ENCODE measurements at regions not wholly inside any gene's neighbourhood (a gene's known extent, or its start where the extent isn't known, plus 50 kb on each side); places are given as distances from the start of the nearest gene placed in this dataset.

DNA sequence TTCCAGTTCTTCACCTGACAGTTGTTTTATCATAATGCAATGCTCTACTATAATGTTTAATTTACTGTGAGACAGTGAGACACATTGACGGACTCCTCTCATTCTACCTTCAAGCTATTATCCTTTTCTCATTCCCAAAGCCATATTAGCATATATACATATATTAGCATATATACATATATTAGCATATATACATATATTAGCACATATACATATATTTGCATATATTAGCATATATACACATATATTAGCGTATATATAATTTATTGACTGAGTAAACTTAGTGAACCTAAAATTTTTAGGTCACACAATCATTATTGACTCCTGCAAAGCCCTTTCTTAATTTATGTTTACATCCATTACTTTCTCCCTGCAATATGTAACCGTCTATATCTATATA, 555.0 kb upstream of the ADGRB3 start:
- Histone ChIP-seq H3K4me2 (ENCODE audit: insufficient read depth, low read length) (no peak overlapping the region), H3K27ac (ENCODE audit: low read length) (no peak overlapping the region), H3K79me2 (ENCODE audit: insufficient read depth, low read length) (no peaks in the 10 kb centered on the region), H2AFZ (ENCODE audit: low read depth, low read length) (no peak overlapping the region), H3K9me3 (ENCODE audit: insufficient read depth, low read length, severe bottlenecking) (no peaks in the 10 kb centered on the region), H3K36me3 (ENCODE audit: insufficient read depth, low read length) (no peaks in the 10 kb centered on the region), H3K27me3 (ENCODE audit: insufficient read depth, low read length, poor library complexity) (no peaks in the 10 kb centered on the region), H4K20me1 (ENCODE audit: insufficient read depth, low read length) (no peaks in the 10 kb centered on the region), H3K4me3 (ENCODE audit: low read depth in 1 of 2, low read length in 2 of 2) (no peak overlapping the region), H3K9ac (ENCODE audit: low read depth, low read length) (no peak overlapping the region), H3K4me1 (ENCODE audit: insufficient read depth, low read length) (no peaks in the 10 kb centered on the region)
- no peak for ATAC-seq (ENCODE audit: insufficient read depth, low read depth)
- TF ChIP-seq EZH2 (IDR thresholded peaks at IDR 0.05; ENCODE audit: borderline replicate concordance, low read depth, low read length, severe bottlenecking) = no peak
- DNase-seq = no peak

DNA sequence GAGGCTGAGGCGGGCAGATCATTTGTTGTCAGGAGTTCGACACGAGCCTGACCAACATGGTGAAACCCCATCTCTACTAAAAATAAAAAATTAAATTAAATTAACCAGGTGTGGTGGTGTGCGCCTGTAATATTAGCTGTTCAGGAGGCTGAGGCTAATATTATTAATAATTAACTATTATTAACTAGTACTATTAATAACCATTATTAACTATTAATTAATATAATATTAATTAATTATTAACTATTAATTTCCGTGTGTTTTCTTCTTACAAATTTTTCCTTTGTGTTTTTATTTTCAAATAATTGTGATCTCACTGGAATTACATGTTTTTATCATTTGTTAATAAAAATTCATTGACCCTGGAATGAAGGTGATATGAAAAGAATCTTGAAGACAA, 557.4 kb upstream of the ADGRB3 start:
- no peak for TF ChIP-seq EZH2 (IDR thresholded peaks at IDR 0.05; ENCODE audit: borderline replicate concordance, low read depth, low read length, severe bottlenecking)
- TF ChIP-seq, protein P1, sequence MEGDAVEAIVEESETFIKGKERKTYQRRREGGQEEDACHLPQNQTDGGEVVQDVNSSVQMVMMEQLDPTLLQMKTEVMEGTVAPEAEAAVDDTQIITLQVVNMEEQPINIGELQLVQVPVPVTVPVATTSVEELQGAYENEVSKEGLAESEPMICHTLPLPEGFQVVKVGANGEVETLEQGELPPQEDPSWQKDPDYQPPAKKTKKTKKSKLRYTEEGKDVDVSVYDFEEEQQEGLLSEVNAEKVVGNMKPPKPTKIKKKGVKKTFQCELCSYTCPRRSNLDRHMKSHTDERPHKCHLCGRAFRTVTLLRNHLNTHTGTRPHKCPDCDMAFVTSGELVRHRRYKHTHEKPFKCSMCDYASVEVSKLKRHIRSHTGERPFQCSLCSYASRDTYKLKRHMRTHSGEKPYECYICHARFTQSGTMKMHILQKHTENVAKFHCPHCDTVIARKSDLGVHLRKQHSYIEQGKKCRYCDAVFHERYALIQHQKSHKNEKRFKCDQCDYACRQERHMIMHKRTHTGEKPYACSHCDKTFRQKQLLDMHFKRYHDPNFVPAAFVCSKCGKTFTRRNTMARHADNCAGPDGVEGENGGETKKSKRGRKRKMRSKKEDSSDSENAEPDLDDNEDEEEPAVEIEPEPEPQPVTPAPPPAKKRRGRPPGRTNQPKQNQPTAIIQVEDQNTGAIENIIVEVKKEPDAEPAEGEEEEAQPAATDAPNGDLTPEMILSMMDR (IDR thresholded peaks at IDR 0.05; ENCODE audit: borderline replicate concordance, extremely low read depth, low read length, poor library complexity, severe bottlenecking) = no peak
- H3K4me3 ChIP-seq (ENCODE audit: low read depth in 1 of 2, low read length in 2 of 2) = no peak overlapping the region
- no peaks in the 10 kb centered on the region for H3K4me1 ChIP-seq (ENCODE audit: insufficient read depth, low read length)
- no peak overlapping the region for H2AFZ ChIP-seq (ENCODE audit: low read depth, low read length)
- H3K27ac ChIP-seq (ENCODE audit: low read length) = no peak overlapping the region
- H3K9ac ChIP-seq (ENCODE audit: low read depth, low read length) = no peak overlapping the region
- no peaks in the 10 kb centered on the region for H3K9me3 ChIP-seq (ENCODE audit: insufficient read depth, low read length, severe bottlenecking)
- H3K36me3 ChIP-seq (ENCODE audit: insufficient read depth, low read length) = no peaks in the 10 kb centered on the region
- H3K79me2 ChIP-seq (ENCODE audit: insufficient read depth, low read length) = no peaks in the 10 kb centered on the region
- ATAC-seq (ENCODE audit: insufficient read depth, low read depth) = no peak
- DNase-seq = no peak
- H3K4me2 ChIP-seq (ENCODE audit: insufficient read depth, low read length) = no peak overlapping the region
- H4K20me1 ChIP-seq (ENCODE audit: insufficient read depth, low read length) = no peaks in the 10 kb centered on the region
- no peaks in the 10 kb centered on the region for H3K27me3 ChIP-seq (ENCODE audit: insufficient read depth, low read length, poor library complexity)

DNA sequence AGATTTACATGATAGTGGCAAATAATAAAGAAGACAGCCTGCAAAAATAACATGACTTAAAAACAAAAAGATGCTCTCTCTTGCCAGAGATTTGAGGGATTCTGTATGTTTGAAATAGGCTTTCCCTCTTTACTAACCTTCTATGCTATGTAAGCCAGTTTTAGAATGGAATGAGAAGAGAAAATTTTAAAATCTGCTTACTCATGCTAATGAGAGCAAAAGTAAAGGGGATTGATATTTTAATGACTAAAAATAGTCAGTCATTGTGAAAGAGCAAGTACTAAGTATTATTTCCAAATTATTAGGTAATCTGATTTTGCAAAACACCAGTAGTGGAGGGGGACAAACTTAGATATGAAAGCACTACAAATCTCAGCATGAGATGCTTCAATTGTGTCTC, 563.3 kb upstream of the ADGRB3 start:
- Histone ChIP-seq H3K4me1 (ENCODE audit: insufficient read depth, low read length) (no peaks in the 10 kb centered on the region), H3K27me3 (ENCODE audit: insufficient read depth, low read length, poor library complexity) (no peaks in the 10 kb centered on the region), H4K20me1 (ENCODE audit: insufficient read depth, low read length) (no peaks in the 10 kb centered on the region), H3K9ac (ENCODE audit: low read depth, low read length) (no peak overlapping the region), H2AFZ (ENCODE audit: low read depth, low read length) (no peak overlapping the region), H3K27ac (ENCODE audit: low read length) (no peak overlapping the region), H3K4me3 (ENCODE audit: low read depth in 1 of 2, low read length in 2 of 2) (no peak overlapping the region), H3K79me2 (ENCODE audit: insufficient read depth, low read length) (no peaks in the 10 kb centered on the region), H3K9me3 (ENCODE audit: insufficient read depth, low read length, severe bottlenecking) (no peaks in the 10 kb centered on the region), H3K36me3 (ENCODE audit: insufficient read depth, low read length) (no peaks in the 10 kb centered on the region), H3K4me2 (ENCODE audit: insufficient read depth, low read length) (no peak overlapping the region)
- no peak for ATAC-seq (ENCODE audit: insufficient read depth, low read depth)
- DNase-seq = no peak
- TF ChIP-seq EZH2 (IDR thresholded peaks at IDR 0.05; ENCODE audit: borderline replicate concordance, low read depth, low read length, severe bottlenecking) = no peak
- TF ChIP-seq, protein P1 (IDR thresholded peaks at IDR 0.05; ENCODE audit: borderline replicate concordance, extremely low read depth, low read length, poor library complexity, severe bottlenecking) = no peak

DNA sequence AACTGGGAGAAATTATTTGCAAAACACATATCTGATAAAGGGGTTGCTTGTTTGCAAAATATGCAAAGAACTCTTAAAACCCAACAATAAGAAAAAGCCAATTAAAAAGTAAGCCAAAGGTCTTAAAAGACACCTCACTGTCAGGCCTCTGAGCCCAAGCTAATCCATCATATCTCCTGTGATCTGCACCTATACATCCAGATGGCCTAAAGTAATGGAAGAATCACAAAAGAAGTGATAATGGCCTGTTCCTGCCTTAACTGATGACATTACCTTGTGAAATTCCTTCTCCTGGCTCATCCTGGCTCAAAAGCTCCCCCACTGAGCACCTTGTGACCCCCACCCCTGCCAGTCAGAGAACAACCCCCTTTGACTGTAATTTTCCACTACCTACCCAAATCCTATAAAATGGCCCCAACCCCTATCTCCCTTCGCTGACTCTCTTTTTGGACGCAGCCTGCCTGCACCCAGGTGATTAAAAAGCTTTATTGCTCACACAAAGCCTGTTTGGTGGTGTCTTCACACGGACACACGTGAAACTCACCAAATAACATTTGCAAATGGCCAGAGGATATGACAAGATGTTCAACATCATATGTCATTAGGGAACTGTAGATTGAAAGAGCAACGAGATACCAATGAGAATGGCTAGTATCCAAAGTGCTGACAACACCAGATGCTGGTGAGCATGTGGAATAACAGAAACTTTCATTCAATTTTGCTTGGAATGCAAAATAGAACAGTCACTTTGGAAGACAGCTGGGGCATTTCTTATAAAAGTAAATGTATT, 565.0 kb upstream of the ADGRB3 start:
- Histone ChIP-seq H3K27ac (ENCODE audit: low read length) (no peak overlapping the region), H3K4me1 (ENCODE audit: insufficient read depth, low read length) (no peaks in the 10 kb centered on the region), H3K9ac (ENCODE audit: low read depth, low read length) (no peak overlapping the region), H3K4me2 (ENCODE audit: insufficient read depth, low read length) (no peak overlapping the region), H3K27me3 (ENCODE audit: insufficient read depth, low read length, poor library complexity) (no peaks in the 10 kb centered on the region), H4K20me1 (ENCODE audit: insufficient read depth, low read length) (no peaks in the 10 kb centered on the region), H3K4me3 (ENCODE audit: low read depth in 1 of 2, low read length in 2 of 2) (no peak overlapping the region), H3K79me2 (ENCODE audit: insufficient read depth, low read length) (no peaks in the 10 kb centered on the region), H3K9me3 (ENCODE audit: insufficient read depth, low read length, severe bottlenecking) (no peaks in the 10 kb centered on the region), H3K36me3 (ENCODE audit: insufficient read depth, low read length) (no peaks in the 10 kb centered on the region), H2AFZ (ENCODE audit: low read depth, low read length) (no peak overlapping the region)
- DNase-seq (no peak), ATAC-seq (ENCODE audit: insufficient read depth, low read depth) (no peak)
- TF ChIP-seq, protein P1 (IDR thresholded peaks at IDR 0.05; ENCODE audit: borderline replicate concordance, extremely low read depth, low read length, poor library complexity, severe bottlenecking) = no peak
- no peak for TF ChIP-seq EZH2 (IDR thresholded peaks at IDR 0.05; ENCODE audit: borderline replicate concordance, low read depth, low read length, severe bottlenecking)
